Osteoblast (primary cell): ENCODE measurements at regions not wholly inside any gene's neighbourhood (a gene's known extent, or its start where the extent isn't known, plus 50 kb on each side); places are given as distances from the start of the nearest gene placed in this dataset.

Experiments used
- DNase-seq: peaks from one replicate; pipeline ENCODE4 v3.0.0; 2011; ENCODE audit warnings: low spot score, mixed read lengths; ENCODE audit not compliant: insufficient read length; ENCODE audit errors: missing footprints
- H2AFZ ChIP-seq: 2 replicates; pipeline ENCODE4 v1.6.0; 2011; ENCODE audit warnings: mild to moderate bottlenecking, low read length
- H3K27ac ChIP-seq: 2 replicates; pipeline ENCODE4 v1.5.1; 2011; ENCODE audit warnings: mild to moderate bottlenecking, low read depth, low read length, moderate library complexity
- H3K27me3 ChIP-seq: 2 replicates; pipeline ENCODE4 v1.6.0; 2012; ENCODE audit warnings: mild to moderate bottlenecking, control low read depth, inconsistent platforms, low read length, moderate library complexity; ENCODE audit not compliant: insufficient read depth
- H3K36me3 ChIP-seq: 2 replicates; pipeline ENCODE4 v1.5.1; 2011; ENCODE audit warnings: mild to moderate bottlenecking, low read length, control low read depth, moderate library complexity; ENCODE audit not compliant: insufficient read depth
- H3K4me1 ChIP-seq: 2 replicates; pipeline ENCODE4 v1.5.1; 2011; ENCODE audit warnings: mild to moderate bottlenecking, low read length, control low read depth, moderate library complexity; ENCODE audit not compliant: insufficient read depth
- H3K4me2 ChIP-seq: 2 replicates; pipeline ENCODE4 v1.6.0; 2011; ENCODE audit warnings: mild to moderate bottlenecking, low read length; ENCODE audit not compliant: insufficient read depth
- H3K4me3 ChIP-seq: fragments of 200-600 bp; sonication (generic); 3 replicates; pipeline ENCODE4 v1.5.1; 2012; ENCODE audit warnings: mild to moderate bottlenecking, low read length, inconsistent platforms; ENCODE audit not compliant: insufficient read depth
- H3K79me2 ChIP-seq: 2 replicates; pipeline ENCODE4 v1.6.0; 2012; ENCODE audit warnings: mild to moderate bottlenecking, low read length, control low read depth, inconsistent platforms; ENCODE audit not compliant: insufficient read depth
- H3K9me3 ChIP-seq: 2 replicates; pipeline ENCODE4 v1.5.1; 2011; ENCODE audit warnings: low read depth, low read length, control low read depth
- H4K20me1 ChIP-seq: 2 replicates; pipeline ENCODE4 v1.6.0; 2012; ENCODE audit warnings: mild to moderate bottlenecking, low read length, control low read depth; ENCODE audit not compliant: insufficient read depth
- CTCF ChIP-seq: IDR thresholded peaks from 2 replicates; pipeline ENCODE4 v1.5.1; 2011; ENCODE audit warnings: mild to moderate bottlenecking, low read depth, low read length, moderate library complexity; ENCODE audit errors: extremely low read depth

DNA sequence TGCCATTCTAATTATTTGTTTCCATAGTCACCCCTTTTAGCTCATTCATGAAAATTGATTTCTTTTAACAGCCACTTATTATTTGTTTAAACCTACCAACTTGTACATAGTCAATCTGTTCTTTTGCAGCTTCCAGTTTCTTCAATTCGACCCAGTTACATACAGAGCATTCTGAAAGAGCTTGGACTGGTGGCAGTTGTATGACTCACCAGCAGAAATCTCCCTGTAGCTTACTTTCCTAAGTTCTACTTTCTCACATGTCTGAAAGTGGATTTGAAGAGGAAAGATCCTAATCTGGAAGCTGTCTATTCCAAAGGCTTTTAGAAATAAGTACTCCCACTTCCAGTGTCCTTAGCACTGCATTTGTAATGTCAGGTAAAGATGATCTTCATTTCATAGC is 447.9 kb downstream of the HTR1B start:
- H3K4me3 ChIP-seq = no peak overlapping the region
- H3K4me2 ChIP-seq = no peak overlapping the region
- no peak for DNase-seq

GRCh38 chr6:77011929-77012545 is 451.3 kb downstream of the HTR1B start:
- Histone ChIP-seq H3K4me1 (no peaks in the 10 kb centered on the region), H2AFZ (no peak overlapping the region), H3K27ac (no peak overlapping the region), H3K36me3 (no peaks in the 10 kb centered on the region), H3K9me3 (peaks cover 4% of the 10 kb centered on the region), H3K79me2 (no peaks in the 10 kb centered on the region), H3K4me2 (no peak overlapping the region), H4K20me1 (no peaks in the 10 kb centered on the region), H3K4me3 (no peak overlapping the region), H3K27me3 (no peaks in the 10 kb centered on the region)
- no peak for TF ChIP-seq CTCF
- DNase-seq = no peak

More for the DNA sequence above, 447.9 kb downstream of the HTR1B start:
- no peaks in the 10 kb centered on the region for H3K36me3 ChIP-seq
- H4K20me1 ChIP-seq = no peaks in the 10 kb centered on the region
- peaks cover 4% of the 10 kb centered on the region for H3K9me3 ChIP-seq
- H3K27ac ChIP-seq = no peak overlapping the region
- no peak for TF ChIP-seq CTCF
- H3K4me1 ChIP-seq = no peaks in the 10 kb centered on the region
- no peaks in the 10 kb centered on the region for H3K27me3 ChIP-seq
- H3K79me2 ChIP-seq = no peaks in the 10 kb centered on the region
- no peak overlapping the region for H2AFZ ChIP-seq

- no peak overlapping the region for H3K4me2 ChIP-seq
- H3K4me1 ChIP-seq = no peaks in the 10 kb centered on the region
- TF ChIP-seq CTCF = no peak
- no peaks in the 10 kb centered on the region for H4K20me1 ChIP-seq
- no peak overlapping the region for H3K4me3 ChIP-seq
- H3K27me3 ChIP-seq = no peaks in the 10 kb centered on the region
- H3K9me3 ChIP-seq = peaks cover 4% of the 10 kb centered on the region
- no peaks in the 10 kb centered on the region for H3K36me3 ChIP-seq
- no peak overlapping the region for H2AFZ ChIP-seq
- DNase-seq = peak; percentile 49
- H3K27ac ChIP-seq = no peak overlapping the region
- no peaks in the 10 kb centered on the region for H3K79me2 ChIP-seq
Measured at GRCh38 chr6:77010931-77011542, 452.3 kb downstream of the HTR1B start.

DNA sequence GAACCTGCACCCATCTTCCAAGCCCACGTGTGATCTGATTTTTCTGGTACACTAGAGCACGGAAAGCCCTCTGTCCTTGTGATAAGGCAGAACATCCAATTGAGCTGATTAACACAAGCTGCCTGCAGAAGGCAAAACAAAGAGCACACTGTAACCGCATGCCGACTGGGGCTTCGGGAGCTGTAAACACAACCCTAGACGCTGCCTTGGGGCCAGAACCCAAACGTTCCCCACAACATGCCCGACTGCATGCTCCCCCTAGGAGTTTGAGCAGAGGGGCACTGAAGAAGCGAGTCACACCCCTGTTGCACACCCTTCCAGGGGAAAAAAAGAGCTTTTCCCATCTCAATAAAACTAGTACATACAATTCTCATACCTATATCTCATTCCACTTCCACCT is 470.7 kb downstream of the HTR1B start:
- no peak for TF ChIP-seq CTCF
- no peaks in the 10 kb centered on the region for H3K36me3 ChIP-seq
- no peaks in the 10 kb centered on the region for H3K4me1 ChIP-seq
- no peaks in the 10 kb centered on the region for H3K27me3 ChIP-seq
- no peaks in the 10 kb centered on the region for H4K20me1 ChIP-seq
- DNase-seq = no peak
- H3K9me3 ChIP-seq = no peaks in the 10 kb centered on the region
- no peak overlapping the region for H3K4me3 ChIP-seq
- H3K79me2 ChIP-seq = no peaks in the 10 kb centered on the region
- H3K4me2 ChIP-seq = no peak overlapping the region
- H3K27ac ChIP-seq = no peak overlapping the region
- H2AFZ ChIP-seq = no peak overlapping the region
